Large intestine (tissue), 3 donors: ENCODE measurements at regions not wholly inside any gene's neighbourhood (a gene's known extent, or its start where the extent isn't known, plus 50 kb on each side); places are given as distances from the start of the nearest gene placed in this dataset.

ENCODE experiments used
- DNase-seq, 2 donors: peaks; one replicate each; pipeline versions ENCODE4 v3.0.0 to v3.0.0-alpha.2; 2013
- H3K27ac ChIP-seq: one replicate; pipeline ENCODE4 v1.5.1; 2013; ENCODE audit warnings: low read length
- H3K27me3 ChIP-seq: 2 replicates; pipeline ENCODE4 v1.6.1; 2013; ENCODE audit warnings: low read length; ENCODE audit not compliant: control insufficient read depth, insufficient read depth
- H3K36me3 ChIP-seq: 2 replicates; pipeline ENCODE4 v1.6.1; 2013; ENCODE audit warnings: low read length; ENCODE audit not compliant: control insufficient read depth, insufficient read depth
- H3K4me1 ChIP-seq: one replicate; pipeline ENCODE4 v1.6.1; 2013; ENCODE audit warnings: low read length; ENCODE audit not compliant: control insufficient read depth, insufficient read depth
- H3K4me3 ChIP-seq: one replicate; pipeline ENCODE4 v1.5.1; 2013; ENCODE audit warnings: low read length
- H3K9me3 ChIP-seq: one replicate; pipeline ENCODE4 v1.6.1; 2013; ENCODE audit warnings: mild to moderate bottlenecking, low read depth, low read length, moderate library complexity; ENCODE audit not compliant: control insufficient read depth
- WGBS: methylation state at CpG from one replicate; pipeline ENCODE4 v1.1.5; 2013; ENCODE audit warnings: low lambda C conversion rate; ENCODE audit not compliant: insufficient coverage; 5-methylcytosine and 5-hydroxymethylcytosine counted together

DNA sequence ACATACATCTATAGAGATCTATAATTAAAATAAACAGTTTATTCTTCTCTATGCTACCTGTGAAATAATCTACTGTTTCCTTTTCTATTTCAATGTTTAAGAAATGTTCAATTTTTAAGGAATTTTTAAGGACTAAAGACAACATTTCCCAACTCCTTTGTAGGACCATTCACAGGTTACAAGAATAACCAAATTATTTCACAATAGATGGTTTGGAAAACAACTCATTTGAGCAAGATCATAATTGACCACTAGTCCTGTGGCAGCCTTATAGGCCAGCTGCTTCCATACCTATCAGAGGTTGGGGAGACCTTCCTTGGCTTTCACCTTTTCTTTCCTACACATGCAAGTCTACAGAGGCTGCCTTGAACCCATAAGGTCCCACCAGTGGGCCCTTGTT is 193.7 kb downstream of the TTC39B start:
- Histone ChIP-seq H3K36me3 (no peaks in the 10 kb centered on the region), H3K9me3 (no peaks in the 10 kb centered on the region), H3K27ac (no peak overlapping the region), H3K27me3 (peaks cover 13% of the 10 kb centered on the region), H3K4me3 (no peak overlapping the region), H3K4me1 (no peaks in the 10 kb centered on the region)
- no peak for DNase-seq

DNA sequence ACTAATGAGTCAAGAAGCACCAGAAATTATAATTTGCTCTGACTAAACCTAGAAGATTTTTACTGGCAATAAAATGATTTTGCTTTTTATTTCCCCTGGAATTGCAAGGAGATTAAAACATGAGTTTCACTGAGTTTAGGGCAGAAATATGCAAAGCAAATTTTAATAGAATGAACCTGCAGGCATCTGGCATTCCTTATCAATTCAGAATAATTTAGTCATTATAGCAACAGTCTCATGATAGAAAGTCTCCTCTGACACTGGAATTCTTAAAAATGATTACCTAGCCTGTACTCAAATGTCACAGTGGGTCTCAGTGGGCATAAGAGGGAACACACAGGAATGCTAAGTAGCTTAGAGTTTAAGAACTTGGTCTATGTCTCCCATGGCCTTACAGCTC is 195.9 kb downstream of the TTC39B start:
- H3K27me3 ChIP-seq, result peaks cover 1% of the 10 kb centered on the region
- no peaks in the 10 kb centered on the region for H3K9me3 ChIP-seq
- no peaks in the 10 kb centered on the region for H3K36me3 ChIP-seq
- H3K4me1 ChIP-seq, result no peaks in the 10 kb centered on the region
- no peak for DNase-seq
- no peak overlapping the region for H3K4me3 ChIP-seq
- H3K27ac ChIP-seq, result no peak overlapping the region

DNA sequence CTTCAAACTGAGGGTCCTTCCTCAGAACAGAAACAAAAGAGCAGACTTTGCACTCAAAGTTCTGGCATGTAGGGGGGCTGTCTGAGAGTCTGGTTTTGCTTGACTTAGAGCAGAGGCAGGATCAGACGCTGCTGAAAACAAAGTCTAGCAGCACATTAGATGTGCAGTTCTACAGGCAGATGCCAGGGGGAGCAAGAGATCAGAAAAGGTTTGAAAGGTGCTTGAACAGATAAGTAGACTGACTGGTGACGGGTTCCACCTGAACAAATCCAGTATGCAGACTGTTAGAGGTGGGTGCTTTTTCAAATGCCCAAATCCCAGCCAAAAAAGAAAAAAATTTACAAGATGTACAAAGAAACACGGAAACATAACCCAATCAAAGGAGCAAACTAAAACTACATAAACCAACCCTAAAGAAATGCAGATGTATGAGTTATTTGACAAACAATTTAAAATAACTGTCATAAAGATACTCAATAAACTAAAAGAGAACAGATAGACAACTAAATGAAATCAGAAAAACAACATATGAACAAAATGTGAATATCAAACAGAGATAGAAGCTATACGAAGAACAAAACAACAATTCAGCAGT is 194.7 kb upstream of the FREM1 start:
- no peaks in the 10 kb centered on the region for H3K36me3 ChIP-seq
- no peaks in the 10 kb centered on the region for H3K4me1 ChIP-seq
- H3K27me3 ChIP-seq, result no peaks in the 10 kb centered on the region
- 33% methylated on average over 3 of the region's 4 CpGs for WGBS
- H3K9me3 ChIP-seq, result no peaks in the 10 kb centered on the region
- DNase-seq, result peak; percentile 9 to 17
- H3K4me3 ChIP-seq, result no peak overlapping the region
- H3K27ac ChIP-seq, result no peak overlapping the region

DNA sequence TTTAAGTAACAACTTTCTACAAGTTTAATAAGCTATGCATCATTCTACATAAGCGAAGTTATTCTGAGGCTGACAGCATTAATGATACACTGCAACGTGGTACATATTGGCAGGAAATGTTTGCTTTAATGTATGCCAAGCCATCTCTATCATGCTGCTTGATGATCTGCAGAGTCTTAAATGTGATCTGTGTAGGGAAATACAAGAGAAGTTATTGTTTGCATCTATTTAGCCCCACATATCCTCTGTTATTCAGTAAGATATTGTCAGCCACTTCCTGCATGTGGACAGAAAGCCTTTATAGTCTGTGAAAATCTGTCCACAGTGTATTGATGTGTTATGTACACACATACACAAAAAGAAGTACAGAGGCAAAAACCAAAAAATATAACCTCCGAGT is 193.1 kb upstream of the FREM1 start:
- Histone ChIP-seq H3K4me1 (no peaks in the 10 kb centered on the region), H3K9me3 (no peaks in the 10 kb centered on the region), H3K27ac (no peak overlapping the region), H3K27me3 (no peaks in the 10 kb centered on the region), H3K4me3 (no peak overlapping the region), H3K36me3 (no peaks in the 10 kb centered on the region)
- WGBS, result no CpG with 5 or more reads among the region's 3 CpGs
- no peak for DNase-seq

DNA sequence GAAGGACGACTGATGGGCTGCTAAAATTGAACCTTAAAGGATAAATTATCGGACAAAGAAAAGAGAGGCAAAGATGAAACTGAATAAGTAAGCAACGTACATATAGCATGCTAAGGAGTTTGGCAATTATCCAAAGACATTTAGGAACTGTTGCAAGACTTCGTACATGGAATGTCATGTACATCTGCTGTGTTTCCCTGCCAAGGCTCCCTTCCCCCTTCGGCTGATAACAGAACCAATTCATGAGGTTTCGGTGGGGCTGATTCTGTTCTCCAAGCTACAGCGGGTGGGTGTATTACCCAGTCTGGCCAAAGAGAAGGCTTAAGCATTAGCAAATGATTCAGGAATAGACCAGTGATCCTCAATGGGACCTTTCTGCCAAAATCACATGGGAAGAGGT is 190.9 kb upstream of the FREM1 start:
- Histone ChIP-seq H3K27me3 (no peaks in the 10 kb centered on the region), H3K27ac (no peak overlapping the region), H3K36me3 (no peaks in the 10 kb centered on the region), H3K9me3 (no peaks in the 10 kb centered on the region), H3K4me3 (no peak overlapping the region), H3K4me1 (no peaks in the 10 kb centered on the region)
- 75% methylated on average over 2 of the region's 7 CpGs for WGBS
- no peak for DNase-seq

DNA sequence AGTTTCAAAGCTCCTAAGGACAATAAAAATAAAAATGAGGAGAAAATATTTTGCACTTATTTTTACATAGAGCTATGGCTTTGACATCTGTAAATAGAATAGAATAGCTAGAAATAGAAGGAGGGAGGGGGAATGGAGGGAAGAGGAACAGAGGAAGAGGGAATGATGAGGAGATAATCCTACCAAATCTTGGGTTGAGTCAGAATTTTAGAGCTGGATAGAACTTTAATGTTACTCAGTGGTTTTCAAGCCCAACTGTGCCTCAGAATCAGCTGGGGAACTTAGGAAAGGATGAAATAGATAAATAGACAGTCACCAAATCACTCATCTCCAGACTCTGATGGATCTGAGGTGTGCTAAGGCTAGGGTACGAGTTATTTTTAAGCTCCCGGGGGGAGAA is 190.3 kb upstream of the FREM1 start:
- no peaks in the 10 kb centered on the region for H3K9me3 ChIP-seq
- no peak for DNase-seq
- H3K27ac ChIP-seq, result no peak overlapping the region
- no peak overlapping the region for H3K4me3 ChIP-seq
- H3K36me3 ChIP-seq, result no peaks in the 10 kb centered on the region
- H3K4me1 ChIP-seq, result no peaks in the 10 kb centered on the region
- no peaks in the 10 kb centered on the region for H3K27me3 ChIP-seq
- WGBS, result no CpG with 5 or more reads among the region's 2 CpGs

DNA sequence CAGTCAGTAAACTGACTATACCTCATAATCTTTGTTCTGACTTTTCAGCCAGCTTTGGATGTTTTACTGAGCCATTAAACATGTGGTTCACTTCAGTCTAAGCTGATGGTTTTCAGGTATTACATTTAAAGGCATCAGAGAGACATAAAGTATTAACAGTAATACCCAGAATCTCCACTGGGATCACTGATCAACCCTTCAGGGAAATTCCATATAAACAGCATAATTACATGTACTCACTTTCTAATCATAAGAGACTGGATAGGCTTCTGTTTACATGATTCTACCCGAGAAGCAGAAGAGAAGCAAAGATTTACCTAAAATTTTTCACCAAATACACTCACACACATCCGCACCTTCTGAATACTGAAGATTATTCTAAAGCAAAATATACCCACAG is 186.7 kb upstream of the FREM1 start:
- Histone ChIP-seq H3K27me3 (no peaks in the 10 kb centered on the region), H3K9me3 (no peaks in the 10 kb centered on the region), H3K4me3 (no peak overlapping the region), H3K36me3 (no peaks in the 10 kb centered on the region), H3K27ac (no peak overlapping the region), H3K4me1 (no peaks in the 10 kb centered on the region)
- no peak for DNase-seq
- 50% methylated on average over 1 of the region's 2 CpGs for WGBS

DNA sequence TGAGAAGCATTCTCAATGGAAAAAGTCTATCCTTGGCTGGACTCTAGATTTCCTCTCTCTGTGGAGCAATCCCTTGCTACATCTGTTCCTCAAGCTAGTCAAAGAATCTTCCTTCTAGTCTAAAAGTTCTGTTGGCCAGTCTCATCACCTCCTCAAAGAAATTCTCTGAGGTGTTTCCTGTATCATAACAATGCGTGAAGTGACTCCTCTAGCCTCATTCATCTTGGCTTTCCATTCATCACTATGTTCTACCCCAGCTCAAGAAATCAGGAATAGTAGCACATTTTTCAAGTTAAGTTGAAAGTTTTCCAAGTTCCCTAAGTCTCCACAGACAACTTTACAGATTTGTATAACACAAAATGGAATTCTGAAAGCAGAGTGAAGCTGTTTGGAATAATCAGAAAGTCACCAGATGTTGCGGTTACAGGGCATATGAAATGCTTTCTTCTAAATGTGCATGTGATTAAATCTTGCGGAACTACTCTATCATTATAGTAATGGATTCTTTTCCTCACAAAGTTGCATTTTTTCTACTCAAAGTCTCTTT is 176.6 kb upstream of the FREM1 start:
- H3K27me3 ChIP-seq, result no peaks in the 10 kb centered on the region
- H3K4me1 ChIP-seq, result no peaks in the 10 kb centered on the region
- no peak for DNase-seq
- no peaks in the 10 kb centered on the region for H3K36me3 ChIP-seq
- no peak overlapping the region for H3K4me3 ChIP-seq
- 80% methylated on average over 1 of the region's 3 CpGs for WGBS
- no peak overlapping the region for H3K27ac ChIP-seq
- no peaks in the 10 kb centered on the region for H3K9me3 ChIP-seq

DNA sequence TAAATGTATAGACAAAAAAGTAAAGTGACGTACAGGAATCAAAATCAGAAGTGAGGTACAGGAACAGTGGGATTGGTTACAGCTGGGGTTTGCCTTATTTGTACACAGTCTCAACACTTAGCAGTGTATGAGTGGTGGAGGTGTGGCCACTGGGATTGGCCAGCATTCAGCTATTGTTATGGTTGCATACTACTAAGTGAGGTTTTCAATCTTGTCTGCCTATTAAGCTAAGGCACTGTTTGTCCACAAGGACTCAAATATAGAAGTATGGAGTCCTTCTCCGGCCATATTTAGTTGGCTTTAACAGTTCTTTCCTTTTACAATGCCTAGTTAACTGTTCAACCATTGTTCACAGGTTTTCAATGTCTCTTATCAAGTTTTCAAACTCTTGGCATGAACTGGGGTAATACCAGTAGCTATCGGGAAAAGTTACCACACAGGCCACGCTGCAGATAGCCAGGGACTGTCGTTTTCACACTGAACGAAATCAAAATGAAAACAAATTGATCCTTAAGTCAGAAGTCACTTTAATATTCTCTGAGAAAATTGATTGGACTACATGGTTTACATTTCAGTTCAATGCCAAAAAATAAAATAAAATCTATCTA is 176.0 kb upstream of the FREM1 start:
- no peaks in the 10 kb centered on the region for H3K27me3 ChIP-seq
- no peak overlapping the region for H3K27ac ChIP-seq
- no peaks in the 10 kb centered on the region for H3K9me3 ChIP-seq
- no peak overlapping the region for H3K4me3 ChIP-seq
- DNase-seq, result no peak
- 86% methylated on average over 1 of the region's 6 CpGs for WGBS
- no peaks in the 10 kb centered on the region for H3K4me1 ChIP-seq
- H3K36me3 ChIP-seq, result no peaks in the 10 kb centered on the region

DNA sequence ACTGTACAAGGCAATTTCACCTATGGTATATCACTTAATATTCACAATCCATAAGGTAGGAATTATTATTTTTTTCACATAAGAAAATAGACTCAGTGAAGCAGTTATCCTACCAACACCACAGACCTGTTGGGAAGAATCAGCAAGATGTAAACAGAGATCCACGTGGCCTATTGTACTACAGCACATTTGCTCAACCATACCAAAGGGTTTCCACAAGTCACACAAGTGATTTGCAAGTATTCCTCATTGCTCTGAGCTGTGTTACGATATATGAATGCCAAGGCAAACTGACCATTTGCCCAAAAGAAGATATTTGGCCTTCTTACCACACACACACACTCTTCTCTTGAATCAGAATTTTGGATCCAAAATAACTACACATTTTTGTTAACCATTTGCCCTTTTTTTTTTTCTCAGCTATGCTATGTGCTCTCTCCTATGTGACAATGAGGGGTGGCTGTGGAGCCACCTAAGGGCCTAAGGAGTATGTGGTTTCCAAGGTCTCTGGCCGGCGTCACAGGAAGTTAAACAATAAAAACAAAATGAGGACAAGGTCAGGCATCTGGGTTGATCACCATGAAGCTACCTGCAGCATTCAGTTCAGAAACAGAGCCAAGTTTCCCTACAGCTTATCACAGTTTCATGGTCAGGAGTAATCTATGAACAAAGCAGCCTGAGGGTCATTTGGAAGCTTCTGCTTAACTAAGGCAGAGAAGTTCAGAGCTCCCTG is 171.0 kb upstream of the FREM1 start:
- H3K27me3 ChIP-seq, result peaks cover 2% of the 10 kb centered on the region
- WGBS, result no CpG with 5 or more reads among the region's 4 CpGs
- DNase-seq, result no peak

DNA sequence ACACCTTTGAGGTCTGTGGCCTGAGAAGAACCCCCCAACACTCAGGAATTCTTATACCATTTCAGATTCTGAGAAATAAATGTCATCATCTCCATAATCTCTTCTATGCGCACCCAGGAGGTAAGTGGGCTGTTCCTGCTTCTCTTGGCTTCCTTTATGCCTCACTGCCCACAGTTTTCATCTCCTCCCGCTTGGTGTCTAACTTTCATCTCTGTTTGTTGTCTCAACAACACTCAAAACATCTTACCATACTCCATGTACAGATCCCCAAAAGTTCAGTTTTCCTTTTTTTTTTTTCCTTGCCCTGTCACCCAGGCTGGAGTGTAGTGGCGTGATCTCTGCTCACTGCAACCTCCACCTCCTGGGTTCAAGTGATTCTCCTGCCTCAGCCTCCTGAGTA is 170.2 kb upstream of the FREM1 start:
- Histone ChIP-seq H3K4me1 (no peaks in the 10 kb centered on the region), H3K4me3 (no peak overlapping the region), H3K36me3 (no peaks in the 10 kb centered on the region), H3K9me3 (no peaks in the 10 kb centered on the region), H3K27me3 (peaks cover 2% of the 10 kb centered on the region), H3K27ac (no peak overlapping the region)
- no peak for DNase-seq
- WGBS, result 100% methylated on average over 1 of the region's 3 CpGs

More for the DNA sequence above, 171.0 kb upstream of the FREM1 start:
- Histone ChIP-seq H3K36me3 (no peaks in the 10 kb centered on the region), H3K4me3 (no peak overlapping the region), H3K4me1 (no peaks in the 10 kb centered on the region), H3K9me3 (no peaks in the 10 kb centered on the region), H3K27ac (no peak overlapping the region)
